ENCODE measurements at regions not wholly inside any gene's neighbourhood (a gene's known extent, or its start where the extent isn't known, plus 50 kb on each side); places are given as distances from the start of the nearest gene placed in this dataset.

GRCh38 chr10:85003083-85003482 lies 674.7 kb downstream of the CCSER2 start:
- no peak for DNase-seq (ENCODE audit: low read depth)

- no peak for DNase-seq (ENCODE audit: low read depth)
Observed at GRCh38 chr10:85008488-85009184, 680.2 kb downstream of the CCSER2 start.

- no peak for DNase-seq (ENCODE audit: low read depth)
Observed at GRCh38 chr10:85012305-85012704, 683.9 kb downstream of the CCSER2 start.

- DNase-seq (ENCODE audit: low read depth): no peak
Observed at GRCh38 chr10:85026878-85027467, 698.6 kb downstream of the CCSER2 start.

GRCh38 chr10:85032981-85033380 lies 704.6 kb downstream of the CCSER2 start:
- DNase-seq (ENCODE audit: low read depth): no peak

GRCh38 chr10:85036661-85037060 lies 708.3 kb downstream of the CCSER2 start:
- no peak for DNase-seq (ENCODE audit: low read depth)

GRCh38 chr10:85039311-85039710 lies 710.9 kb downstream of the CCSER2 start:
- DNase-seq (ENCODE audit: low read depth): no peak

GRCh38 chr10:85043207-85043606 lies 714.8 kb downstream of the CCSER2 start:
- DNase-seq (ENCODE audit: low read depth): no peak

GRCh38 chr10:85045046-85045445 lies 716.7 kb downstream of the CCSER2 start:
- no peak for DNase-seq (ENCODE audit: low read depth)

- DNase-seq (ENCODE audit: low read depth): no peak
Observed at GRCh38 chr10:85047170-85047834, 718.9 kb downstream of the CCSER2 start.

- DNase-seq (ENCODE audit: low read depth): no peak
Observed at GRCh38 chr10:85047979-85048378, 719.6 kb downstream of the CCSER2 start.

GRCh38 chr10:85048644-85049043 lies 720.3 kb downstream of the CCSER2 start:
- DNase-seq (ENCODE audit: low read depth): no peak

- DNase-seq (ENCODE audit: low read depth): no peak
Observed at GRCh38 chr10:85060944-85061343, 732.6 kb downstream of the CCSER2 start.

GRCh38 chr10:85061401-85061800 lies 733.0 kb downstream of the CCSER2 start:
- no peak for DNase-seq (ENCODE audit: low read depth)

- no peak for DNase-seq (ENCODE audit: low read depth)
Observed at GRCh38 chr10:85067955-85068354, 739.6 kb downstream of the CCSER2 start.

GRCh38 chr10:85080934-85081333 lies 752.5 kb downstream of the CCSER2 start:
- DNase-seq (ENCODE audit: low read depth): no peak

- no peak for DNase-seq (ENCODE audit: low read depth)
Observed at GRCh38 chr10:85098835-85099521, 770.6 kb downstream of the CCSER2 start.

- DNase-seq (ENCODE audit: low read depth): no peak
Observed at GRCh38 chr10:85100495-85100894, 772.1 kb downstream of the CCSER2 start.

GRCh38 chr10:85105614-85106255 lies 777.3 kb downstream of the CCSER2 start:
- DNase-seq (ENCODE audit: low read depth): no peak

- DNase-seq (ENCODE audit: low read depth): no peak
Observed at GRCh38 chr10:85111271-85111670, 782.9 kb downstream of the CCSER2 start.

- no peak for DNase-seq (ENCODE audit: low read depth)
Observed at GRCh38 chr10:85124603-85125051, 796.2 kb downstream of the CCSER2 start.

- DNase-seq (ENCODE audit: low read depth): no peak
Observed at GRCh38 chr10:85137253-85137652, 808.9 kb downstream of the CCSER2 start.
